ENCODE measurements at regions not wholly inside any gene's neighbourhood (a gene's known extent, or its start where the extent isn't known, plus 50 kb on each side); places are given as distances from the start of the nearest gene placed in this dataset.

GRCh38 chr13:90882551-90882950 is 464.9 kb upstream of the MIR17HG start (continued):
- TF ChIP-seq ZNF462 (CRISPR knock-in tag; IDR thresholded peaks at IDR 0.05) (no peak), CREB1 (CRISPR knock-in tag; IDR thresholded peaks at IDR 0.05; ENCODE audit: low read depth) (no peak), EZH2 (IDR thresholded peaks at IDR 0.05; ENCODE audit: low read depth, unreplicated experiment) (no peak)

- H3K9me2 ChIP-seq (ENCODE audit: insufficient read depth), result no peaks in the 10 kb centered on the region; the same call in 1 of the 2 replicates
- H3K4me3 ChIP-seq, result no peak overlapping the region
- H3K9me3 Mint-ChIP-seq, result no peaks in the 10 kb centered on the region
- H3K4me2 ChIP-seq, result no peak overlapping the region
- no peaks in the 10 kb centered on the region for H4K20me1 ChIP-seq (replicated peaks; ENCODE audit: insufficient read depth)
- ATAC-seq, result no peak
- H2AFZ ChIP-seq, result no peak overlapping the region
- H3K36me3 Mint-ChIP-seq (ENCODE audit: low read depth), result no peaks in the 10 kb centered on the region
- H3K27ac Mint-ChIP-seq, result no peak overlapping the region
- no peak overlapping the region for H3K4me3 Mint-ChIP-seq
- H3K4me1 ChIP-seq (ENCODE audit: insufficient read depth), result no peaks in the 10 kb centered on the region
- DNase-seq (ENCODE audit: low spot score), result no peak
- no peaks in the 10 kb centered on the region for H3K79me2 ChIP-seq (replicated peaks; ENCODE audit: insufficient read depth)
- no peaks in the 10 kb centered on the region for H3F3A ChIP-seq (replicated peaks; ENCODE audit: low read depth)
- no peaks in the 10 kb centered on the region for H3K36me3 ChIP-seq (ENCODE audit: insufficient read depth)
- peaks cover 5% of the 10 kb centered on the region for H3K27me3 Mint-ChIP-seq (ENCODE audit: insufficient read depth, low read depth, poor library complexity)
- H3K27ac ChIP-seq (ENCODE audit: low read depth), result no peak overlapping the region
- no peaks in the 10 kb centered on the region for H3K27me3 ChIP-seq (ENCODE audit: insufficient read depth)
- no peaks in the 10 kb centered on the region for H3K4me1 Mint-ChIP-seq
- TF ChIP-seq JUNB (IDR thresholded peaks at IDR 0.05; ENCODE audit: unreplicated experiment) (no peak), EZH2phosphoT487 (IDR thresholded peaks at IDR 0.05; ENCODE audit: unreplicated experiment) (no peak), CTCF (conservative IDR thresholded peaks at IDR 0.05; ENCODE audit: low read depth in 2 of 2) (no peak), CREB1 (CRISPR knock-in tag; IDR thresholded peaks at IDR 0.05; ENCODE audit: low read depth) (no peak), ZNF462 (CRISPR knock-in tag; IDR thresholded peaks at IDR 0.05) (no peak)
These were observed 463.9 kb upstream of the MIR17HG start for GRCh38 chr13:90883592-90883991.

All from GM23338 (cell line).